GM19467 (cell line): ENCODE measurements at regions not wholly inside any gene's neighbourhood (a gene's known extent, or its start where the extent isn't known, plus 50 kb on each side); places are given as distances from the start of the nearest gene placed in this dataset.

ENCODE experiments used
- ATAC-seq: cut with Tn5 transposase; IDR thresholded peaks from one replicate; pipeline ENCODE4 v1.9.1; 2021; ENCODE audit warnings: mild to moderate bottlenecking, moderate library complexity; ENCODE audit not compliant: unreplicated experiment

DNA sequence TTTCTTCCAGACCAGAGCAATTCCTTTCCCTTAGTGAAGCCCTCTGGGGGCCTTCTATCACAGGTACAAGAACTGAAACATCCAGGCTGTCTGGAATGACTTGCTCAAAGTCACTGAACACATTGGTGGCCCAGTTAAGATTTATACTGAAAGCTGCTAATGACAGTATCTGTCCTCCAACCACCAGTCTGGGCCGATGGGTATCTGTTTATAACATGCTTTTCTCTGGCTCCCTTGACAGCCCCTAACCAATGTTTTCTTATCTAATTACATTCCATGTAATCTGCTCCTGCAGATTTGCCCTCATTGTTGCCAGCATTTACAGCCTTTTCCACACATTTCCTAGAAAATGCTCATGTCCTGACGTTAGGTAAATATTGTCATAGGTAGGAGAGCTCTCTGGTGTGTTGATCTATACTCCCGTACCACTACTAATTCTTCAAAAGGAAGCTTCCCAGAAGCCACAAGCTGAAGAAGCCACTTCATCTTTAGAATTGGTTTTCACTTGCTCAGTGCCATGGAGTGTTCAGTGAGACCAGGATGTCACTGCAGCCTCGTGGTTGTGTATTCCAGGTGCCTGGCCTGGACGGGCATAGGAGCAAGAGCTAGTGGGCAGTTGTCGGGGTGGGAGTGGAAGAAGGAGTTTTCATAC lies 163.9 kb downstream of the TSEN15 start:
- no peak for ATAC-seq

DNA sequence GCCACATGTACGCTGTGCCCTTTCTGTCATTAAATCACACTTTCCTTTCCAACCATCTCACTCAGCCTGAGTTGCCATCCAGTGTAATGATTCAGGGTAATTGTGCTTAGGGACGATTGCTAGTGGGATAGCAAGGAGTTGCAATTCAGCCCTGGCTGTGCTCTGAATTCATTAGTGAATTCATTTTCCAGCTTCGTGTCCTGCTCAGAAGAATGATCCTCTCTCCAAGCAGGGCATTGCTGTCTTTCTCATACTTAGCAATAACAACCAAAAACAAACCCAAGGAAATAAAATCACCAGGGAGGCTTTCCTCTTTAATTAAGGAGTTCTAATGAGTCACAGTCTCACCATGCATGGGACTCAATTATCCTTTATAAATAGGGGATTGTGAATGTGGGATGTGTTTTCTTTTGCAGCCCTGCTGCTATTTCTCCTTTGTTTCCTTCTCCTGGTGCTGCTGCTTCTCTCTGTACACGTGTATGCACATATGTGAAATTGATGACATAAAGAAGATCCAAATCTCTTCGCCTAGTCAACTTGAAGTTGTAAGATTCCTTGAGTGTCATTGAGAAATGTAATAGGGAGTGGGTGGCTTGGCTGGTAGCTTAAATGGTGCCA lies 167.0 kb downstream of the TSEN15 start:
- no peak for ATAC-seq

DNA sequence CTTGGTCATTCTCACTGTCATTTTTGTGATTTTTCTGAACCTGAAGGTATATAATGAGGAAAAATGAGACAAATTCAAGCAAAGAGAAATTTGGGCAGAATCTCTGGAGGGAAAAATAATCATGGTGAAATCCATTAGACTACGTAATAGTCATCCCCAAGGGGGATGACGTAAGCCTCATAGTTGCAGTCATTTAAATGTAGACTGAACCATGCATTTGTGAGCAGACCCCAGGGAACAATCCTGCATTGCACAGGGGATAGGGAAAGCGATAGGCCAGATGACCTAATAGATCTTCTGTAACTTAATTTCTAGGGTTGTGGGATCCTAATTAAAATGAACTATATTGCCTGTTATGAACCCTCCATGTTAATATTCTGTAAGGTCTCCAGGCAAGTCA lies 167.4 kb upstream of the C1orf21 start:
- no peak for ATAC-seq

DNA sequence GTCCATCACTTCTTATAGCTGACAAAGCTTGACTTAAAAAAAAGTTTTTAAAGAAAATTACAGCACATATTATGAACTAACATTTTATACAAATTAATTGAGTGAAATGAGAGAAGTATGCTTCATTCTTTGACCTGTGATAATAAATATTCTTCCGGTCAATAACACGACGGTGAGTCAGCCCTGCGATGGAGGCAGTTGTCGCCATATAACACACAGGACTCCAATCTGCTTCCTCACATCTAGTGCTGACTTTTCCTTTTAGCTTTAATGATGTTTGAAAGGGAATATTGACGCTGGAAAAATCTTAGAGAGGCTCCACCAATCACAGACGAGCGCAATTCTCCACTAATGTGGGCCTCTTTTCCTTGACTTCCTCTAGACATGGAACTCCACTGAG lies 166.9 kb upstream of the C1orf21 start:
- ATAC-seq = no peak

DNA sequence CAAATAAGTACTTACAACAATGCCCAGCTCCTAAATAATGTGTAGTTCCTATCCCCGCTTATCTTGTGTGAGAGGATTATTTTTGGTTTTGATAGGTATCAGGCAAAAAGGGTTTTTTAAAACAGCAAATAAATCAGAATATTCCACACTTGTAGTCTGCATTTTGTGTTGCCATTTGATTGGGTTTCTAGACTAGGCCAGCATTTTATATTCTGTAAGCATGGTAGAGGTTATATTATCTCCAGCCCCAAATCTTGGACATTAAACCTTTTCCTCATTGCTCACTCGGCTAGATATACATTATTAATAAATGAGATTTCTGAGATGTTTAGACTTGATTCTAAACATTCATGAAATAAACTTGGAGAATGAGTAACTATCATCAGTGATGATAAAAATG lies 165.7 kb upstream of the C1orf21 start:
- no peak for ATAC-seq

DNA sequence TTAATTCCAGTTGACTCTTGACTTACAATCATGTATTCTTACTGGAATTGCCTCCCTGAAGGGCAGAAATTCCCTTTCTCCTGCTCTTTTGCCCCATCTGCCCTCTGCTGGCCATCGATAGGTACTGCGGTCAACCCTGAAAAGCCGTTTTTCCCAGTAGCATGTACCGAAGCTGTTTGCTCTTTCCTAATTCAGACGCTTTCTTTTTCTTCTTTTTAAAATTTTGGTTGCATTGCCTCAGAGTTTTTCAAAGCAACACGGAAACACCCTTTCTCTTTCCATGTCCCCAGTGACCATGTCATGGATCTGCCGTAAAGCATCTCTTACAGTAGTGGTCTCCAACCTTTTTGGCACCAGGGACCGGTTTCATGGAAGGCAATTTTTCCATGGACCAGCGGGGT lies 164.2 kb upstream of the C1orf21 start:
- ATAC-seq = no peak

DNA sequence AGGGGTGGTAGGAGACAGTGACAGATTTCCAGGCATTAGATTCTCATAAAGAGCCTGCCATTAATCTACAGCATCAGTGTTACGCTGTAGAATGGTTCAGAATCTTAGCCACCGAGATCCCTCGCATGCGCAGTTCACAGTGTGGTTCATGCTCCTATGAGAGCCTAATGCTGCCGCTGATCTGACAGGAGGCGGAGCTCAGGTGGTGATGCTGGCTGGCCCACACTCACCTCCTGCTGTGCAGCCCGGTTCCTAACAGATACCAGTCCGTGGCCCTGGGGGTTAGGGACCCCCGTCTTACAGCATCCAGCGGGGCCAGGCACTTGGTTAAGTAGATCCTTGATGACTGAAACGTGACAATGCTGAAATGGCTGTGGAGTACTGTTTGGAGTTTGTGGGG lies 163.6 kb upstream of the C1orf21 start:
- ATAC-seq = no peak

DNA sequence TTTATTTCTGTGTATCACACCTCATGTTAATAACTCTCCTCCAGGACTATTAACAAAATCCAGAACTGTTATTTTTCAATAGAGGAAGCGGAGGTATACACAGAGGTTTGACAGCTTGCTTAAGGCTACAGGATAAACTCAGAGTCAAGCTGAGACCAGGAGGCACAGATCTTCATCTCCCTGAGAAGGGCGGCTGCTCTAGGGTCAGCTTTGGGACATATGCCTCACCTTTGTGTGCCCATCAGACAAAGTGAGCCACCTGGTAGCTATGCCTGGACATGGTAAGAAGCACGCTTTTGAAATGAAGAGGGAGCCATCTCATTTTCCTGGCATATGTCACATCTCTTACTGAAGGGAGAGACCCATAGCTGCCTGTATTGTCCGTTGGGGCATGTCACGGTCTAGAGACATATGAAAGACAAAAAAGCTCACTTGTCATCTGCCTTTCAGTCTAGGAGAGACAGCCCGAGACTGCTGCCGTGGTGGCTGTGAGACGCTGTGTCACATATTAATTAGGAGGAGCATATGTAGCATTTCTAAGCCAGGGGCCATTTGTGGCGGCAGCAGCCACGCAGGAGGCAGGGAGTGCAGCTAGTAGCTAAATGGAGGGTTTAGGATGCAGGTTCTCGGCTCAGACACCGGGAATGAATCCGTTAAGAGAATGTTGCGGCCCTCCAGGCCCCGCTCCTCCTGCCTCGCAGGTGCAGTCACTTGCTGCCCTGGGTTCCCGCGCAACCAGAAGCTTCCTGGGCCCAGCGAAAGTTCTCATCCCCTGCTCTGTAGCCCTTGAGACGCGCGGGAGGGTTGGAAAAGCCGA lies 161.3 kb upstream of the C1orf21 start:
- ATAC-seq = no peak

DNA sequence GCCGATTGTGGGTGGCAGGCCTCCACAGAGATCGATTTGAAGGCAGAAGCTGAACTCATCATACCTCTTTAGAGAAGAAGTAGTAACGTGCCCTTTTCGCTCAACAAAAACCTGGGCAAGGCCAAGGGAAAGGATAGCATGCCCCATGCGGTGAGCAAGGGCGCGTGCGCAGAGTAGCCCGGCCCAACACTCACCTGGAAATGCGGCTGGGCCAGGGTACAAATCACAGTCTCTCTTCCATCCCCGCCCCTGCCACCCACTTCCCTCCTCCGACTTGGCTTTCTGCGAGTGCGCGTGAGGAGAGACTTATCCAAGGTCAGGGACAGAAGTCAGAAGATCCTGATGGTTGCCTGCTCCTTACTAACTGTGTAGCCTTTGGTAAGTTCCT lies 160.7 kb upstream of the C1orf21 start:
- no peak for ATAC-seq

DNA sequence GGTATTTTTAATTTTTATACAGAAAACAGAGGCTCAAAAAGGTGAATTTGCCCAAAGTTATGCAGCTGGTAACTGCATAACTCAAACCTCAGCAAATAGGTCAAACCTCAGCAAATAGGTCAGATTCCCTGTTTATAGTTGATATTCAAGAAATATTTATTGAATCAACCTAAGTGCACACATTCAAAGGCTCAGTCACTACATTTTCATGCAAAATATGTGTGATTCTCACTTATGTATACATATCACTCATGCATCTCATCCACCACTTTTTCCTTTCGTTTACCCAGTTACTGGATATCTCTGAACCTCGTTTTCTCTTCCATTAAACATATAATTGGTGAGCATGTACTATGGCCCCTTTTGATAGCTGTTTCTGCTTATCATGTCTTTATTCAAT lies 158.3 kb upstream of the C1orf21 start:
- ATAC-seq = no peak

DNA sequence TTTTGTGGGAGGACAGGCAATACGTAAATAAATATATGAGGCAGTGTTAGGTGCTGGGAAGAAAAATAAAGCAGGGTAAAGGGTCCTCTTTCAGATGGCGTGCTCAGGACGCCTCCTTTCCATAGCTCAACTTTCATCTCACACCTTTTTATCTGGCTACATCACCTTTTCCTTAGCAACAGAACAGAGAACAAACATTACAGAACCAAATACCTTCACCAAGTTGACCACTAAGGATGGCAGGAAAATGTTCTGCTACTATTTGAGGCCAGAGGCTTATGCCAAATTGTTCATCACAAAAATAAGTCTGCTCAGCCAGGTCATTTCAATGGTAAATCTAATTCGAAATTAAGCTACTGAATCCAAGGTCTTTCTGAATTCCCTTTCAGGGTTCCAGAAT lies 149.2 kb upstream of the C1orf21 start:
- ATAC-seq = no peak

DNA sequence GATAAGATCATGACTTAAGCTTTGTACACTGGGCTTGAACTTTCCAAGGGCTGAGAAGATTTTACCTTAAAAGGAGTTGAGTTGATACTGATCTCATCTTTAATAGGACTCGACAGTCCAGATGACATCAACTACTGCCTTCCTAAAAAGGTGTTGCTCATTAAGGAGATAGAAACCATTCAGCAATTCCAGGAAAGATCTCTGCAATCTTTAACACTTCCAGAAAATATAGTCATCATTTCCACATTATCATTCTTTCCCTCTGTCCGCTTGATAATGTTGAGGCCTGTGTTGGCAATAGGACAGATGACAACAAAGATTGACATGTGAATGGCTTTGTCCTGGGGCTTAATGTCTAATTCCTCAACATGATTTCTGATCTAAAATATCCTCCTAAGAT lies 145.4 kb upstream of the C1orf21 start:
- ATAC-seq = no peak

DNA sequence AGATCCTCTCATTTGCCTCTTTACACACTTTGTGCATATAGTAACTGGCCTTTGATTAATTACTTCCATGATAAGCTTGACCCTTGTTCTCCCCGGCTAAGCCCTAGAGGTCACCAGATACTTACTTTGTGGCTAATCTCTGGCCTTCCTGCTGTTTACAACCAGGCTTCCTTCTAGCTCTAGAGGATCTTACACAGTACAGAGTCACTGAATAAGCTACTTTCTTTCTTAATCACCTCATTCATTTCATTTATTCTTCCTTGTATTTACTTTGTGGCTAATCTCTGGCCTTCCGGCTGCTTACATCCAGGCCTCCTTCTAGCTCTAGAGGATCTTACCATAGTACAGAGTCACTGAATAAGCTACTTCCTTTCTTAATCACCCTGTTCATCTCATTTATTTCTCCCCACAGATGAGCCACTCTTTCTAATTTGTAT lies 144.3 kb upstream of the C1orf21 start:
- no peak for ATAC-seq

DNA sequence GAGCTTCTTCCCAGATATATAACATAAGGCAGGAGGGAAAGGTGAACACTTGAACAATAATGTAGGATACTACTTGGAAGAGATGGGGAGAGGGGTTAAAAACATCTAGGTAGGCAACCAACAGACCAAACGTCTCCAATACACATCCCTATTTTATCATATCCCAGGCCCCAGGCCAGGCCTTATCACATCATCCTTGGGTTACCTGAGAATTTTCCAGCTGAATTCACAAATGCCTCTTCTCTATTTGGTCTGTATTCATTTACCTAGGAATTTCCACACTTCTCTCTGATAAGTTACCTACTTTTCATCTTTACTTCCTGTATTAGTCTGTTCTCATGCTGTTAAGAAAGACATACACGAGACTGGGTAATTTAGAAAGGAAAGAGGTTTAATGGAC lies 141.9 kb upstream of the C1orf21 start:
- no peak for ATAC-seq

DNA sequence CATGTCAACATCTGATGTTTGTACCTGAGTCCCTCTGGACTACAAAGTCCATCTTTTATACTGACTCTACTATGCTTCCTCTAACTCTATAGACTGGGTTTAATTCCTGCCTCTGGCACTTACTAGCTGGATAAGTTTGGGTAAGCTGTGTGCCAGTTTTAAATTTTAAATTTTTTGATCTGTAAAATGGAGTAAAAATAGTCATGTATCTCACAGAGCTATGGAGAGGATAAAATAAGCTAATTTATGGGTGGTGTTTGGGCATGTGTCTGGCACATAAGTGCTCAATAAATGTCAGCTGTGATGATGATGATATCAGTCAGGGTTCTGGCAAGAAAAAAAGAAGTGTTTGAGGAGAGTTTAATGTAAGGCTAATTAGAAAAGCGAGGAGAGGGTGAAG lies 139.2 kb upstream of the C1orf21 start:
- ATAC-seq = no peak

DNA sequence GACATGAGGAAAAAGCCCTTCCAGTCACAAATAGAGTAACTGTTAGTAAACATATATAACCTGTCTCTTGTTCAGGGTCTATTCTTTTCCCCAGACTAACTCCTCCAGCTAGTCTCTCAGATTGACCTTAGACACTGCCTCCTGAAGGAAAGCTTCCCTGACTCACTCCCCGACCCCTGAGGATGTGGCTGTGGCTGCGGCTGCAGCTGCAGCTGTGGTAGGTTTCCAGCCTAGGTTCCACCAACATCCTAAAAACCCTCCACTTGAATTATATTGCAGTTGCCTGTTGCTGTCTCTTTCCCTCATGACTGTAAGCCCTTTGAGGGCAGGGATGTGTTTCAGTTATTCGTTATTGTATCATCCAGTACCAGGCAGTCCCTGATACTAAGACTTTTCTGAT lies 132.9 kb upstream of the C1orf21 start:
- ATAC-seq = no peak

DNA sequence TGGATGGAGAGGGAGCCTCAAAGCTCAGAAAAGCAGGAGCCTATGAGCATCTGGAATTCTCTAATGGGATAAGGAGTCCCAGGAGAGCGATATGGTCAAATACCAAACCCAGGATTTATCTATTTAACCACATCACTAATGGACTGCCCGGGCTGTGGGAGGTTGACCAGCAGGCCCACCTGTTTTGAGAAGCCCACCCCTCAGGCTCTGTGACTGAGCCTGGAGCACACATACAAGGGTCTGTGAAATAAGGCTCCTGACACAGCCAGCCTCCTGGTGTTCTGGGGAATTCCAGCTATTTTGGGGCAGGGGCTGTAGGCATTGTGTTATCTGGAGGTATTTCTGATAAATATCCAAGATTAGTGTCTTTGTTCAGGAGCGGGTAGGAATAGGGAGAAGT lies 132.0 kb upstream of the C1orf21 start:
- no peak for ATAC-seq

DNA sequence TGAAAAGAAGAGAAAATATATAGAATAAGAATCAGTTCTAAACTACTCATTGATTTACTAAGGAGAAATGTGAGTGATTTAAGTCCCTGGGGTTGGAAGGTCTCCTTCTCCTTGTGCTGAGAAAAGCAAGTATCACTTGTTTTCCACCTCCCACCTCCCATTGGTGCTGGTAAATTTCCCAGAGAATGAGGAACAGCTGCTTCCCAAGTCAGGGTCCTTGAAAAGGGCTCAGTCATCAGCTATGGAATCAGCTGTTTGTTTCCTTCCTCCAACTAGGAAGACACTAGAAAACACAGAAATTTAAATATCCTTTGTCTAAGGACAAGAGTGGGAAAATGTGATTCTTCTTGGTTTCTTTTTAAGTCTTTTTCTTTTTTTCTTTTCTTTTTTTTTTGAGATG lies 131.3 kb upstream of the C1orf21 start:
- ATAC-seq = no peak

DNA sequence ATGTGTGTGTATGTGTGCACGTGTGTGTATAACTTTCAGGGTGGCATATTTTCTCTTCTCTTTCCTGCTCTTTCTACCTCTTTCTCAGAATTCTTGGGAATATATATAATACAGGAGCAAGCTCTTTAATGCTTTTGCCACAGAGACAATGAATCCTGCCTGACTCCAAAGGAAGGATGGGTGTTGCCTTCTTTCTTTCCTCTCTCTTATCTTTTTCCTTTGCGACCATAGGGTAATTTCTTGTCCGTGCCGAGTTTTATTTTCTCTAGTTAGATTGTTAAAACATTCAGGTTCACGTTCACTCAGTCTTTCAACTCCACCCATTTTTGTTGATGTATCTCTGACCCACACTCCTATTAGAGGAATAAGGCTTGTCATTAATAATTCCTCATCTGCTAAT lies 129.0 kb upstream of the C1orf21 start:
- no peak for ATAC-seq

DNA sequence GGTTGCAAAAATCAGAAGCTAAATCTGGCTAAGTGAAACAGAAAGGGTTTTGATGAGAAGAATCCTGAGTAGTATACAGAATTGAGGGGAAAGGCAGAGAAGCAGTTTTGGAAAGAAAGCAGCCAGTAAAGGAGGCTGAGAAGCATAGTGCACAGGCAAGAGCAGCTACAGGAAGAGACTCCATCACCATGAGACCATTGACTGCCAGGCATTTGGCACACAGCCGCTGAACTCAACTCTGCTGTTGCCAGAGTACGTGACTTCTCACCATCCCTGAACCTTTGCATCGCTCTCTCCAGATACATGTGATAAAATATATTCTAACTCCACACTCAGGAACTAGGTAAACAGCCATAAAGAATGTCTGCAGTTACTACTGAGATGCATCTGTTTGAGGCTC lies 128.3 kb upstream of the C1orf21 start:
- no peak for ATAC-seq

DNA sequence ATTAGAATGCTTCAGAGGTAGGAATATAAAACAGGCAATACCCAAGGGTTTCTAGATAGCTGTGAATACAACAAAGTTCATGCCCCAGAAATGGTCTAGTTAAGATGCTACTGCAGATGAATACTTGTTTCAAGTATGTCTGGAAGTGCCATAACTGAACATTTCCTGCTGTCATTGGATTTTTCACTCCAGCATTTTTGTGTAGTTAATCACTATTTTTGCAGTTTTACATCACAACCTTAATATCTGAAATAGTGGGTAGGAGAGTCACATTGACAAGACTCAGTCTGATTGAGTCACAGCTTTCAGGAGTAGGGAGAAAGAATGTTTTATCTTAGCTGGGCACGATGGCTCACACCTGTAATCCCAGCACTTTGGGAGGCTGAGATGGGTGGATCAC lies 126.4 kb upstream of the C1orf21 start:
- no peak for ATAC-seq

DNA sequence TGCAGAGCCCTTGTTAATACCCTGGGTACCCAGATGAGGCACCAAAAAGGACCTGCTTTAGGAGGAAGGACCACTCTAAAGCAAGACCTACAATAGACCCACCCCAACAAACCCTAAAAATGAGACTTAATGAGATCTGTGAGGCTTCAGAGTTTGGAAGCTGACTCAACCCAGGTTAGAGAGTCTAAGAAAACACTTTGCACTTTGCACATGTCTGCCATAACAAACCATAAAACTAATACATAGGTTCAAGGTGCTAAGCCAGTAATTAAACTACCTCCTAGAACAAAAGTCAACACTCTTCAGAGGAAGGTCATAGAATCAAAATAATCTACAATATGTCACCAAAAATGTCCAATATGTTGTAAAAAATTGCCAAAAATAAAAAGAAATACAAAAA lies 124.7 kb upstream of the C1orf21 start:
- ATAC-seq = no peak
